HUES64 (cell line): ENCODE measurements at regions not wholly inside any gene's neighbourhood (a gene's known extent, or its start where the extent isn't known, plus 50 kb on each side); places are given as distances from the start of the nearest gene placed in this dataset.

Source experiments
- H3K27ac ChIP-seq: 2 replicates; pipeline ENCODE4 v1.7.0; 2013; ENCODE audit warnings: low read depth, low read length, inconsistent platforms
- H3K27me3 ChIP-seq: 2 replicates; pipeline ENCODE4 v1.6.1; 2013; ENCODE audit warnings: mild to moderate bottlenecking, low read length; ENCODE audit not compliant: insufficient read depth
- H3K36me3 ChIP-seq: 2 replicates; pipeline ENCODE4 v1.6.1; 2013; ENCODE audit warnings: mild to moderate bottlenecking, low read length; ENCODE audit not compliant: insufficient read depth
- H3K4me1 ChIP-seq: 2 replicates; pipeline ENCODE4 v1.6.1; 2013; ENCODE audit warnings: mild to moderate bottlenecking, low read length, moderate library complexity; ENCODE audit not compliant: insufficient read depth
- H3K4me3 ChIP-seq: 2 replicates; pipeline ENCODE4 v1.5.1; 2013; ENCODE audit warnings: mild to moderate bottlenecking, low read length, moderate library complexity
- H3K9ac ChIP-seq: 2 replicates; pipeline ENCODE4 v1.6.1; 2013; ENCODE audit warnings: mild to moderate bottlenecking, low read depth, low read length
- H3K9me3 ChIP-seq: 2 replicates; pipeline ENCODE4 v1.6.1; 2013; ENCODE audit warnings: low read depth, low read length; ENCODE audit not compliant: insufficient read depth
- WGBS: fragments of 150-250, 120-280 bp; methylation state at CpG from one replicate; pipeline ENCODE4 v1.1.7; 2013; ENCODE audit warnings: missing lambda C conversion rate; 5-methylcytosine and 5-hydroxymethylcytosine counted together

GRCh38 chr16:66064801-66065530 lies 301.5 kb upstream of the CDH5 start:
- 82% methylated on average over 1 of the region's 1 CpG for WGBS
- H3K9me3 ChIP-seq = no peaks in the 10 kb centered on the region
- no peaks in the 10 kb centered on the region for H3K36me3 ChIP-seq
- H3K27ac ChIP-seq = no peak overlapping the region
- no peak overlapping the region for H3K4me3 ChIP-seq
- peaks cover 10% of the 10 kb centered on the region; the same call in 1 of the 2 replicates for H3K4me1 ChIP-seq
- no peaks in the 10 kb centered on the region for H3K27me3 ChIP-seq
- no peak overlapping the region for H3K9ac ChIP-seq

GRCh38 chr16:66058832-66059231 lies 307.7 kb upstream of the CDH5 start:
- H3K4me1 ChIP-seq = peaks cover 8% of the 10 kb centered on the region
- no peaks in the 10 kb centered on the region for H3K9me3 ChIP-seq
- no peak overlapping the region for H3K9ac ChIP-seq
- H3K27me3 ChIP-seq = no peaks in the 10 kb centered on the region
- H3K27ac ChIP-seq = no peak overlapping the region
- no peak overlapping the region for H3K4me3 ChIP-seq
- no peaks in the 10 kb centered on the region for H3K36me3 ChIP-seq
- 97% methylated on average over 1 of the region's 1 CpG for WGBS

GRCh38 chr16:66058172-66058691 lies 308.3 kb upstream of the CDH5 start:
- Histone ChIP-seq H3K27ac (no peak overlapping the region), H3K36me3 (no peaks in the 10 kb centered on the region), H3K27me3 (no peaks in the 10 kb centered on the region), H3K4me3 (no peak overlapping the region), H3K4me1 (peaks cover 13% of the 10 kb centered on the region), H3K9me3 (no peaks in the 10 kb centered on the region), H3K9ac (no peak overlapping the region)
- WGBS = 94% methylated on average over 7 of the region's 8 CpGs

GRCh38 chr16:66057057-66057456 lies 309.4 kb upstream of the CDH5 start:
- H3K4me1 ChIP-seq = peaks cover 20% of the 10 kb centered on the region
- 73% methylated on average over 3 of the region's 3 CpGs for WGBS
- H3K36me3 ChIP-seq = no peaks in the 10 kb centered on the region
- no peak overlapping the region for H3K9ac ChIP-seq
- H3K27me3 ChIP-seq = no peaks in the 10 kb centered on the region
- H3K27ac ChIP-seq = no peak overlapping the region
- no peaks in the 10 kb centered on the region for H3K9me3 ChIP-seq
- H3K4me3 ChIP-seq = no peak overlapping the region

GRCh38 chr16:66054095-66054494 lies 312.4 kb upstream of the CDH5 start:
- Histone ChIP-seq H3K4me1 (peaks cover 20% of the 10 kb centered on the region), H3K4me3 (no peak overlapping the region; the same call in 1 of the 2 replicates), H3K36me3 (no peaks in the 10 kb centered on the region), H3K9ac (no peak overlapping the region), H3K9me3 (no peaks in the 10 kb centered on the region), H3K27me3 (no peaks in the 10 kb centered on the region), H3K27ac (no peak overlapping the region; the same call in 1 of the 2 replicates)
- WGBS = 57% methylated on average over 4 of the region's 4 CpGs

GRCh38 chr16:66052745-66053144 lies 313.7 kb upstream of the CDH5 start:
- Histone ChIP-seq H3K4me1 (peaks cover 20% of the 10 kb centered on the region), H3K9ac (no peak overlapping the region), H3K27ac (no peak overlapping the region), H3K27me3 (no peaks in the 10 kb centered on the region), H3K4me3 (no peak overlapping the region), H3K36me3 (no peaks in the 10 kb centered on the region), H3K9me3 (no peaks in the 10 kb centered on the region)
- WGBS = 92% methylated on average over 2 of the region's 2 CpGs

GRCh38 chr16:66050991-66051390 lies 315.5 kb upstream of the CDH5 start:
- H3K9me3 ChIP-seq = no peaks in the 10 kb centered on the region
- H3K27ac ChIP-seq = no peak overlapping the region
- WGBS = 94% methylated on average over 2 of the region's 2 CpGs
- H3K4me3 ChIP-seq = no peak overlapping the region
- H3K9ac ChIP-seq = no peak overlapping the region
- H3K27me3 ChIP-seq = no peaks in the 10 kb centered on the region
- H3K36me3 ChIP-seq = no peaks in the 10 kb centered on the region
- peaks cover 20% of the 10 kb centered on the region for H3K4me1 ChIP-seq

- Histone ChIP-seq H3K9ac (no peak overlapping the region), H3K4me1 (peaks cover 20% of the 10 kb centered on the region), H3K4me3 (no peak overlapping the region), H3K36me3 (no peaks in the 10 kb centered on the region), H3K9me3 (no peaks in the 10 kb centered on the region), H3K27ac (no peak overlapping the region), H3K27me3 (no peaks in the 10 kb centered on the region)
- 96% methylated on average over 4 of the region's 4 CpGs for WGBS
These were observed 316.6 kb upstream of the CDH5 start for GRCh38 chr16:66049865-66050264.

- H3K27ac ChIP-seq = no peak overlapping the region
These were observed 320.9 kb upstream of the CDH5 start for GRCh38 chr16:66045626-66046025.

GRCh38 chr16:66044556-66044955 lies 321.9 kb upstream of the CDH5 start:
- 97% methylated on average over 2 of the region's 2 CpGs for WGBS
- Histone ChIP-seq H3K4me3 (no peak overlapping the region), H3K27ac (no peak overlapping the region), H3K36me3 (no peaks in the 10 kb centered on the region), H3K4me1 (no peaks in the 10 kb centered on the region), H3K9me3 (no peaks in the 10 kb centered on the region), H3K9ac (no peak overlapping the region), H3K27me3 (no peaks in the 10 kb centered on the region)

More at GRCh38 chr16:66045626-66046025, 320.9 kb upstream of the CDH5 start:
- Histone ChIP-seq H3K4me1 (no peaks in the 10 kb centered on the region), H3K36me3 (no peaks in the 10 kb centered on the region), H3K9ac (no peak overlapping the region), H3K4me3 (no peak overlapping the region), H3K9me3 (no peaks in the 10 kb centered on the region), H3K27me3 (no peaks in the 10 kb centered on the region)
- WGBS = 95% methylated on average over 1 of the region's 1 CpG

GRCh38 chr16:66044089-66044488 lies 322.4 kb upstream of the CDH5 start:
- no peaks in the 10 kb centered on the region for H3K27me3 ChIP-seq
- H3K9ac ChIP-seq = no peak overlapping the region
- H3K4me1 ChIP-seq = no peaks in the 10 kb centered on the region
- no peak overlapping the region for H3K4me3 ChIP-seq
- WGBS = 94% methylated on average over 3 of the region's 3 CpGs
- no peaks in the 10 kb centered on the region for H3K9me3 ChIP-seq
- no peak overlapping the region for H3K27ac ChIP-seq
- H3K36me3 ChIP-seq = no peaks in the 10 kb centered on the region
